GM18502 (cell line): ENCODE measurements at regions not wholly inside any gene's neighbourhood (a gene's known extent, or its start where the extent isn't known, plus 50 kb on each side); places are given as distances from the start of the nearest gene placed in this dataset.

ENCODE experiments used
- ATAC-seq: cut with Tn5 transposase; IDR thresholded peaks from one replicate; pipeline ENCODE4 v1.9.1; 2021; ENCODE audit warnings: mild to moderate bottlenecking; ENCODE audit not compliant: unreplicated experiment, poor library complexity

GRCh38 chr11:112570333-112570732, 309.7 kb upstream of the PLET1 start:
- no peak for ATAC-seq

DNA sequence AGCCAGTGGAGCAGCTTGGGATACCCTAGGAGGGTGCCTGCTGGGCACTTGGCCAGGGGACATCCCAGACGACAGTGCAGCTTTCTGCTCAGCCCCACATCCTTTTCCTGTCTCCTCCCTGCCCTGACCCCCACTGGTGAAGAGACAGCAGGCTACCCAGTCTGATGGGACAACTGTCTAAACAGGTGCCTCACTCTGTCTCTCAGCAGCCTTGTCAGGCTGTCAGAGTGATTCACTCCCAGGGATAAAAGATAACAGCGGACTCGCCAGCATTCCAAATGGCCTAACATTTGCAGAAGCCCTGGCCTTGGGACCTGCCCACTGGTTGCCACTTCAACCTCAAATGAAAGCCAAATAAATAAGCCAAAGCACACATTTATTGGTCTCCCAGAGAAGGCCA, 318.6 kb upstream of the PLET1 start:
- ATAC-seq, result no peak

- no peak for ATAC-seq
These were observed 320.2 kb upstream of the PLET1 start for GRCh38 chr11:112580864-112581263.

DNA sequence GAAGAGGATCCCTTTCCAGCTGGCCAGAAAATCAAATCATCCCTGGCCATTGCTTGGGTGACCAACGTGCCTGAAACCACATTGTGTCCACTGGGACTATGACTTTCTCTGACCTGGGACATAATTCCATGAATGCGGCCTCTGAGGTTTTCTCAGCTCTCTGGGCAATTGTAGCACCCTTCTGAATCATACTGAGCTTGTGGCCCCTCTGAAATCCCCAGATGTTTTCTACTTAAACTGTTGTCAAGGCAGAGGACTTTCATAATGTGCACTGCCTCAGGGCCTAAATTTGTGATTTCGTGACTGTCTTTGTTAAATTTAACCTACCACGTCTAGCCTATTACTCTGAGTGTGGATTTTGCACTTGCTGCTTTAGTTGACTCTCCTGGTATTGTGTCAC, 321.1 kb upstream of the PLET1 start:
- ATAC-seq, result peak; percentile 31

- no peak for ATAC-seq
These were observed 321.7 kb upstream of the PLET1 start for GRCh38 chr11:112582366-112582765.

DNA sequence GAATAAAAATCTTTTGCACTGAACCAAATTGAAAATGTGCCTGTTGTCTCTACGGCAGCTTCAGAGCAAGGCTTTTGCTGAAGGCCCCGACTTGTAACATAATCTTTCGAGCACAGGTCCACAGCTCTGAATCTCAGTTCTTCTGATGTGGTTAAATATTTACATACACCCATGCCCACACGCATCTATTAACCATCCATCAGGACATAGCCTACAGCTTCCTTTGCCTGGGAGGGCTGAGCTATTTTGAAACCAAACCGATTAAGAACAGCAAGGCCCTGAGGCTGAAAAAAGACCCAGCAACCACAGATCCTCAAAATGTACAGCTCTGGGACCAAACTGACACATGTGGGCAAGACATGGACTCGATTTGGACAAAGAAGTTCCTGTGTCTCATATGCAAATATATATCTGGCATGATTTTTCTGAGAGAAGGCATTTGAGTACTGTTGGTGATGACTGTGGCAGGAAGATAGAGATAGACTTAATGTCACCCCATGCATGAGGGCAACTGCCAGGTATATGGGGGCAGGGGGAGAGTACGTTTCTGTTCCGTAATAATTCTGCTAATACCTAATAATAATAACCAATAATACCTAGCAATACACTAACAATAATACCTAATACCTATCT, 322.7 kb upstream of the PLET1 start:
- peak; percentile 91 for ATAC-seq

DNA sequence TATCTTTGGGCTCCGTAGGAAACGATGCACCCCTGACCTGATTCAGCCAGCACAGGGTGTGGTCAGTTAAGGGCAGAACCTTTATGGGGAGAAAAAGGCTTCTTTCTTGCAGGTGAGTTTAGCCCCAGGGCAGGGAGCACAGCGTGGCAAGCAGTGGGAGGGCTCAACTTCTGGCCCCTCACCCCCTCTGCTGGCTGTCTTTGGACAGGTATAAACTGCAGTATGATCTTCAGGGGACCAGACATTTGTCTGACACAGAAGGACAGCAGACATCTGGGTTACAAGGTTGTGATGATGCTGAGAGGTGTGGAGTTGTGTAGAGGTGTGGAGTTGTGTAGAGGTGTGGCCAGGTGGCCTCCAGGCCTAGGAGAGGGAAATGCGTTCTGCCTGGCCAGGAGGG, 324.0 kb upstream of the PLET1 start:
- no peak for ATAC-seq

DNA sequence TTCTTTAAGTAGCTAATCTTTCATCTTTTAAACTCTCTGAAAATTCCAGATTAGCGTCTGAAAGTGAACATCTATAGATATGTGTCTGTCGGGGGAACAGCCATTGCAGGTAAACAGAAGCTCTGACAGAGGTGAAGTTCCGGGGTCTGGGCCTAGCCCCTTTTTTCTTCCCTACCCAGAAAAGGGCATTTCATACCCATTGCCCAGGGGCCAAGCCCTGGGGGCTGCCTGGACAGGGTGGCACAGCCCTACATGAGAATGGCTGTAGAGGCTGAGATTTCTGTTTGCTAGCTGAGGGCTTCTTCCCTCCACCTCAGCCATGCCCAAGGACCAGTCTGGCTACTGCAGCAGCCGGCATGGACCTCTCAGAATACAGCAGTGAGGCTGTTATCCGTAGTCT, 327.0 kb upstream of the PLET1 start:
- ATAC-seq, result no peak

- peak; percentile 39 for ATAC-seq
These were observed 327.6 kb upstream of the PLET1 start for GRCh38 chr11:112588252-112588694.

GRCh38 chr11:112589155-112589554, 328.5 kb upstream of the PLET1 start:
- ATAC-seq, result no peak

DNA sequence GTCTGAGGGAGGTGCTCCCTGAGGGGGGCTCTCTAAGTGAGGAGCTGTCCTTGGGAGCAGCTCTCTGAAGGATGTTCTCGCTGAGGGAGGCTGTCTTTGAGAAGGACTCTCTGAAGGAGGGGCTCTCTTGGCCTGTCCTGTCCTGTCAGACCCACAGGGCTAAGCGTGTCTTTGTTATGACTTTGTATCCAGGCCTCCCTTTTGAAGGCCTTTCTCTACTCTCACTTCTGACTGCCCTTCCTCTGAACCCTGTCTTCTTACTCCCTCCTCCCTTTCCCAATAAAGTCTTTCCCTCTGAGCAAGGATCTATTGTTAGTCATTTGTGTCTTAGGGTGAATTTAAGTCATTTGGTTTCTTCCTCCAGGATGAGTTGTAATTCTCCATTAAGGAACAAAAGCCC, 330.1 kb upstream of the PLET1 start:
- no peak for ATAC-seq

- peak; percentile 49 for ATAC-seq
These were observed 332.8 kb upstream of the PLET1 start for GRCh38 chr11:112593440-112593839.

DNA sequence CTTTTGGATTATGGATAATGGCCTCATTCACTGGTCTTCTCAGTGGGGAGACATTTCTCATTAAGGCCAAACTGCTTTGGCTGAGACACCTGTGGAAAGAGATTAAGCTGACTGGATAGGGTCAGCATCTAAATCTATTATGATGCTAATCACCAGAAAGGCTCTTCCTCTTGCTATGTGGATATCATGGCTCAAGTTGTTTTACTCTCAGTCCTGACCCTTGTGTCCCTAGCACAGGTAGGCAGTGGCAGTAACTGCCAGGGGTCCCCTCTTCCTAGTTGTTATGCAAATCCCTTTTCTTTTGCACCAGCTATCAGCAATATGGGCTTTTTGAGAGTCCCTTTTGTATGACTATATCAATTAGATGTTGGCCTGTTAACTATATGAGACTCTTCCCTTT, 335.7 kb upstream of the PLET1 start:
- no peak for ATAC-seq

GRCh38 chr11:112597286-112597790, 336.7 kb upstream of the PLET1 start:
- no peak for ATAC-seq

DNA sequence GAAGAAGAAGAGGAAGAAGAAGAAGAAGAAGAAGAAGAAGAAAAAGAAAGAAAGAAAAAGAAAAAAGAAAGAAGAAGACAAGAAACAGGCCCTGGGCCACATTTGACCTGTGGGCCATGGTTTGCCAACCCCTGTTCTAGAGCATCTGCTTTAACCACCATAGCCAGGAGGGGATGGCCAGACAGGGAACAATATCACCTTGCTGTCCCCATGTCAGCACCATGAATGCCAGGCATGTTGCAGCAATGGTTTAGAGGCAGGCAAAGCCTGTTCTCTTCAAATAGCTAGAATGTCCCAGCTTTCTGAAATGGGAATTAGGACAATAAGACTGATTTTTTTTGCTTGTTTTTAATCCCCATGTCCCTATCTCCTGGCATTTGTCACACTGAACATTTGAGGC, 338.6 kb upstream of the PLET1 start:
- ATAC-seq, result no peak

DNA sequence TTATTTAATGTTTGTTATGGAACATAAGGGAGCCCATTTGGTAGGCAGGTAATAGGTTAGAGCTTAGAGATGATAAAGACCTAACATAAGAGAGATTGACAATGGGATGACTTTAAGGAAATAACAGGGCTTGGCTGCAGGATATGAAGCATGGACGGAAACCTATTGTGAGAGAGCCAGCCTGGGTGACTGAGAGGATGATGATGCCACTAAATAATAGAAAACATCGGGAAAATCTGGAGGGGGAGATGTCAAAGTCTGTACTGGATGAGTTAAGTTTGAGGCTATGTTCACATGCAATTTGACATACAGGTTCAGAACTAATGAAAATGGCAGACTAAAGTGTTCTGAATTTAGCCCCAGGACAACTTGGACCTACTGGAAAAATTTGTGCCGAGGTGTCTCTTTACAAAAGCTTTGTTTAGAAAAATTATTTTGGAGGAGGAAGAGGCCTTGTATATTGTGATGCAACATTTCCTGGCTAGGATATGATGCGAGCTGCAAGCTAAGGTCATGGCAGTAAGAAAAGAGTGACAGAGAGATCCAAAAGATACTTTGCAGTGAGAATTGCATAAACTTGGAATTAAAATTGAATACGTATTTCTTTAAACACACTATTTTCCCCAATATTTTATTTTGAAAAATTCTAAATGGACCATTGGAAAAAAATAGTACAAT, 339.3 kb upstream of the PLET1 start:
- ATAC-seq, result no peak

GRCh38 chr11:112605093-112605666, 344.5 kb upstream of the PLET1 start:
- ATAC-seq, result no peak

DNA sequence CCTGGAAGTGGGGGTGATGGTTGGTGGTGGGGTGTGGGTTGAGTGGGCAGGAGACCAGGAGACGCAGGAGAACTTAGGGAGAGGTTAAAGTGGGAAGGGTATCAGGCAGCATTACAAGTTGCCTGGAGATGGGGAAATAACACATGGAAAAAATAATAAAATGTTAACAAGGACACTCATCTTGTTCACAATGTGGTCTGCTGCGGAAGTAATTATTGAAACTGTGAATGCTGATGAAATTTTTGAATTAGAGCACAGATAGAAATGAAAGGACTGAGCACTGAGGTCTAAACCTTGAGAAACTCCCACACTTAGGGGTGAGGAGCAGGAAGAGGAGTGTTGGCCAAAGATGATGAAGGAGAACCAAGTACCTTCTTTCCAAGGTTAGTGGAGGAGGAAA, 346.0 kb upstream of the PLET1 start:
- no peak for ATAC-seq

GRCh38 chr11:112608509-112608908, 347.8 kb upstream of the PLET1 start:
- ATAC-seq, result no peak

- ATAC-seq, result no peak
These were observed 349.8 kb upstream of the PLET1 start for GRCh38 chr11:112610494-112610893.

DNA sequence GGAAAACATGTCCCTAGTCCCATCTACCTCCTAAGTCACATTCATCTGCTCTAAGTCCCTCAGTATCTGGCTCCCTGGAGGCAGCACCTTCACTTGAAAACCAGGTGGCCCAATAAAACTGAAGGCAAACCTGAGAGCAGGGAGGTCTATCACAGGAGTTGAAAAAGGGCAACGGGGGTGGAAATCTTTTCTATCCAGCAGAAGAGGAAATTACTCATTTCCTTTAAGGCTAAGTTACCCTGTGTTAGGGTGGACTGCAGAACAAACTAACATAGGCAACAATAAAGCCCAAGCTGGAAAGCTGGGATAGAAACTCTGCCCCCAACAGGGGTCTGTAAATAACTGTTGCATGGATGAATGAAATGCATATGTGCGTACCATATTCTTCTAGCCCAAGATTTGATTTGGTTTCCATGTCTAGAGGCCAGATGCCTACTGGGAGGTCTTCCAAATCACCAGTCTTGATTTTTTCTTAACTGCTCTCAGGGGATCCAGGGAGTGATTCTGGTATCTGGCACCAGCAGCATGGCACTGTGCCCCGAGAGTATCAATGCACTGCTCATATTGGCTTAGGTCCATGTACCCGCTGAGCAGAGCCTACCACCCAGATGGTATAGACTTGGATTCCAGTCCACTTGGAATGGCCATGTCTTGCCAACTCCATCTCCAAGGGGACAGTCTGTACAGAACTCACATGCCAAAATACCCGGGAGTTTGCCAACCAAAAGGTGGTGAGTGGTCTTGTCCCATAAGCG, 350.0 kb upstream of the NCAM1 start:
- ATAC-seq, result no peak
